HL-60 (cell line): ENCODE measurements at regions not wholly inside any gene's neighbourhood (a gene's known extent, or its start where the extent isn't known, plus 50 kb on each side); places are given as distances from the start of the nearest gene placed in this dataset.

ENCODE experiments used
- DNase-seq, 2 experiments: peaks; one replicate each; pipeline ENCODE4 v3.0.0-alpha.2; 2010 to 2020; ENCODE audit warnings: low read depth in 1 of 2, low spot score in 1 of 2
- H3K27ac ChIP-seq: fragments of 250-450 bp; sonication (Bioruptor Pico); replicated peaks from 2 replicates; pipeline ENCODE4 v1.5.1; 2020; ENCODE audit warnings: mild to moderate bottlenecking, moderate library complexity
- H3K27me3 ChIP-seq: fragments of 250-450 bp; sonication (Bioruptor Pico); 2 replicates; pipeline ENCODE4 v1.5.1; 2021; ENCODE audit warnings: mild to moderate bottlenecking, moderate library complexity; ENCODE audit not compliant: insufficient read depth, poor library complexity, severe bottlenecking
- H3K4me3 ChIP-seq: replicated peaks from 2 replicates; pipeline ENCODE4 v1.5.1; 2011; ENCODE audit warnings: mild to moderate bottlenecking, control low read depth, low read length; ENCODE audit not compliant: insufficient read depth
- CTCF ChIP-seq: IDR thresholded peaks from one replicate; pipeline ENCODE4 v1.5.1; 2011; ENCODE audit warnings: low read length, control low read depth, inconsistent platforms; ENCODE audit not compliant: insufficient read depth
- GABPA ChIP-seq: IDR thresholded peaks from 2 replicates; pipeline ENCODE4 v1.6.1; 2012; ENCODE audit warnings: low read depth
- POLR2AphosphoS5 ChIP-seq: IDR thresholded peaks from 2 replicates; pipeline ENCODE4 v1.6.1; 2012; ENCODE audit warnings: low read depth
- REST ChIP-seq: IDR thresholded peaks from 2 replicates; pipeline ENCODE4 v1.6.1; 2012; ENCODE audit warnings: low read depth; ENCODE audit not compliant: insufficient replicate concordance
- SPI1 ChIP-seq: IDR thresholded peaks from 2 replicates; pipeline ENCODE4 v1.6.1; 2012; ENCODE audit warnings: low read depth, mild to moderate bottlenecking, borderline replicate concordance

- no peak for TF ChIP-seq CTCF
- no peak for TF ChIP-seq POLR2AphosphoS5
- TF ChIP-seq SPI1: no peak
- no peak for TF ChIP-seq REST
- no peak for TF ChIP-seq GABPA
- Histone ChIP-seq H3K27ac (no peak overlapping the region), H3K27me3 (no peaks in the 10 kb centered on the region), H3K4me3 (no peak overlapping the region)
- no peak for DNase-seq
These were observed 265.7 kb downstream of the PTBP2 start for GRCh38 chr1:96987186-96987703.

- no peaks in the 10 kb centered on the region for H3K27me3 ChIP-seq
- DNase-seq: no peak
- H3K27ac ChIP-seq: no peak overlapping the region
- no peak overlapping the region for H3K4me3 ChIP-seq
- TF ChIP-seq SPI1 (no peak), GABPA (no peak), POLR2AphosphoS5 (no peak), REST (no peak), CTCF (no peak)
These were observed 267.7 kb downstream of the PTBP2 start for GRCh38 chr1:96989302-96989701.

- TF ChIP-seq SPI1 (no peak), REST (no peak), CTCF (no peak), GABPA (no peak), POLR2AphosphoS5 (no peak)
- no peaks in the 10 kb centered on the region for H3K27me3 ChIP-seq
- no peak for DNase-seq
- no peak overlapping the region for H3K4me3 ChIP-seq
- no peak overlapping the region for H3K27ac ChIP-seq
These were observed 268.6 kb downstream of the PTBP2 start for GRCh38 chr1:96990136-96990535.
